Mucosa of gallbladder (tissue), 1 donor: ENCODE measurements at regions not wholly inside any gene's neighbourhood (a gene's known extent, or its start where the extent isn't known, plus 50 kb on each side); places are given as distances from the start of the nearest gene placed in this dataset.

ENCODE experiments used
- DNase-seq: peaks from one replicate; pipeline ENCODE4 v3.0.0-alpha.2; 2020; ENCODE audit warnings: low spot score
- donor health status: DM: no; HTN: no; CAD: no.

DNA sequence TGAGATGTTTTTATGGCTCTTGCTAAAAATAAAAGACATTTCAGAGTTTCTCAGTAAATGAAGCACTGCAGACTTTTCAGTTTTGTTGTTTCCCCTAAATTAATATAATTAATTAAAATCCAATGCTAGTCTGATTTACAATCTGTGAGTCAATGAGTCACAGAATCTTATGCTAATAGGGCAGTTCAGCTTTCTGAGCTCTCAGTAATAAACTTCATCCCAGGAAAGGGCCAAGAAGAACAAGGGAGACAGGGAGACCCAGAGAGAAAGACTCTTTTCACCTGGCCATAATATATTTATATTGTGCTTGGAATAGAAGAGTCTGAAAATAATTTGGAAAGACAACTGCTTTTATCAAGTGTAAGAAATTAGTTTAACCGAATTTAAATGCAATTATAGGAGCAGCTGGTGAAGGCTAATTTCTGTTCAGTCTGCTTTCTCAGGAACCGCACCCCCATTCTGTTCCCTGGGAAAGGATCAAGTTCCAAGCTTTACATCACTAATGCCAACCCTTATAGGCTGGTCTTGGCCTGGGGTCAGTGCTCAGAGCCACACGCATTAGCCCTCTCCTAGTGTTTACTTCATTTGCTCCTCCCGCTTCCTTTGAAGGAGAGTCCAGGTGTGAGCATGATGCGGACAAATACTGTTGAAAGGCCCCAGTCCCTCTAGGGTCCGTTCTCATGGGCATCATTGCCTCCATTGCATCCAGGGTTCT lies 145.6 kb downstream of the ZBTB18 start:
- no peak for DNase-seq

GRCh38 chr1:244197851-244198375 lies 146.8 kb downstream of the ZBTB18 start:
- no peak for DNase-seq

GRCh38 chr1:244199902-244200301 lies 148.8 kb downstream of the ZBTB18 start:
- DNase-seq = no peak

DNA sequence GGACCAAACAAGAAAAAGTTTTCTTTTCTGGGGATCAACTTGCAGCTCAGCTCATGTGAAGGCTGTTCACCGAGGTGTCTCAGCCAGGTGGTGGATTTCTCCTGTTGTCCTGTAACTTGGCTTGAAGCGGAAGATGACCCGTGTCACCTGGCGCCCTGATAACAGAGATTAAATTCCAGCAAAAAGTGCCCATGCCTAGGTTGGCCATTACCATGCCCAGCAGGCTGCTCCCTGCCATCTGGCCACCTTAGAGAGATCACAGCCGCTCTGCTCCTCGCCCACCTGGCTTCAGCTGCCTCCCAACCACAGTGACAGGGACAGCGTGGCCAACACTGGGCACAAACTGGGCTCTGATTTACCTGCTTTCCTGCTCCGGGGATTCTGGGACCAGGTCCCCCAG lies 149.5 kb downstream of the ZBTB18 start:
- no peak for DNase-seq

DNA sequence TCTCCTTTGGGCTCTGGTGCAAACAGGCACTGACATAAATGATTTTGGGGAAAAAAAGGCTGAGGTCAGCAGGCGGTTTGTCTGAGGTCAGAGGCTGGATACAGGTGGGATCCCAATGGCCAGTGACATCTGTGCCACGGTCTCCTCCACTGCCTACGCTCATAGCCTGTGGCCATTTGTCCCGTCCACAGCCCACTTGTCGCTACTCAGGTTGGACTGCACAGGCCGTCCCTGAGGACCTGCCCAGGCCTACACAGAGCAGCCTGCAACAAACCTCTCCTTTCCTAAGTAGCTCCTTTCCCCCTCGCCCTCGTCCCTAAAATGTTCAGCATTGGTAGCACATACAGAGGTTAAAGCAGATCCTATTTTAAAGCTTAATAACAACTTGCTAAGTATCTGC lies 150.7 kb downstream of the ZBTB18 start:
- DNase-seq = no peak

DNA sequence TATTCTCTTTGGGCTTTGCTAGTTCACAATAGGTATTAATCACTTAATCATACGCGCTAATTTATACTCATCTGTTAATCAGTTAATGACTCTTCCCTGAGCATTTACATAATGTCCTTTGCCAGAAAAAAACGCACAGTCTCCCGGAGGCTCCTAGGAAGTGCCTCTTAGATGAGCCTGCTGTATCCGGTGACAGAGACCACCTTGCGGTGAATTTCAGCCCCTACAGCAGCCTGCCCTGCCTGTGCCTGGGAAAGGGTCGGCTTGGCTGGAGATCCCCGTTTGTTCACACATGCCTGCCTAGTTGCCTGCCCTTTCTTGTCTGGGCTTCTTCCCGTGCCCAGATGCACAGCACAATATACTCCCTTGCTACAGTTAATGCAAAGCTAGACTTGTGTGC lies 152.9 kb downstream of the ZBTB18 start:
- DNase-seq = no peak

DNA sequence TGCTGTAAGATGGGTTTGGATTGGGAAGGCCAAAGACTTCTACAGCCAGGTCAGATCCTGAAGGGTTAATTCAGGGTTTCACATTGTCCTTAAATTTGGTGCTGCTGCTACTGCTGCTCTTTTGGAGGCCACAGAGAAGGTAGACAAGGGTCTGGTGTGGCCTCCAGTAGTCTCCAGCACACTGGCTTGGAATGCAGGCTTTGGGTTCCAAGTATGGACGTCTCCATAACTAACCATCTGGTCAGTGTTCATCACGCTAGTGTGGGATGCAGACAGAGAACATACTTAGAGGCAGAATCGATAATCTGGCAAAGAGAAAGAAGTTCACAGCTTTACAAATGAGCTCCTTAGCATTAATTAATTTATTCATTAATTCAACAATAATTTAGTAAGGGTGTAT lies 154.1 kb downstream of the ZBTB18 start:
- no peak for DNase-seq

- no peak for DNase-seq
These were observed 154.8 kb downstream of the ZBTB18 start for GRCh38 chr1:244205906-244206305.

DNA sequence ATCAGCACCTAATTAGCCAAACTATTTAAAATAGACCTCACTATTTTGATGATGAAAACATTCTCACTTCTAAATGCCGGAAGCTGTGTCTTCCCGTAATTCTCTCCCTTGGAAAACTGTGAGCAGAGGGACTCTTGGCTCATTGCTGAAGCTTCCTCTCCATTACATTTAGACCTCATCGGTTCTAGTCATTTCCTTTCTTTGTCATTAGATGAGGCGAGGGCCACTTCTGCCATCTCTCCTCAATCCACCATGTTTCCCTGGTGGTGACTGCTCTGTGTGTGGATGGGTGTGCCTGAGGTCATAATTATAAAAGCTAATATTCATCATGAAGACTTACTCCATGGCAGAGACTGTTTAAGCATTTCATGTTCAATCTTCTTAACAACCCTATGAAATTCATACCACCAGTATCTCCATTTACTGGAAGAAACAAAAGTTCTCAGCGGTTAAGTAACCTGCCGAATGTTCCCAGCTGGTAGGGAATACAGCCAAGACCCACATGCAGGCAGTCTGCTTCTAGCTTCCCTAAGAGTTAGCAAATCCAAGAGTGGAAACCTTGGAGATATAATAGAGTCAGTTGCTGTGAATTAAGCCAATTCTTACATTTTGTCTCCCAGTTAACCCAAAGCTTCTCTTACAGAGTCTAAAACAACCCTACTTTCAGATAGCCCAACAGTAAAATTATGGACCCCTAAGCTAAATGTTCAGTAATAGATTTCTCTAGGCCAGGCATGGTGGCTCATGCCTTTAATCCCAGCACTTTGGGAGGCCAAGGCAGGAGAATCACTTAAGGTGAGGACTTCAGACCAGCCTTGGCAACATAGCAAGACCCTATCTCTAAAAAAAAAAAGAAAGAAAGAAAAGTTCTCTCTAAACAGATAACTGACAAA lies 156.2 kb downstream of the ZBTB18 start:
- no peak for DNase-seq

GRCh38 chr1:244207935-244208244 lies 156.8 kb downstream of the ZBTB18 start:
- DNase-seq = no peak

GRCh38 chr1:244209955-244210354 lies 158.9 kb downstream of the ZBTB18 start:
- no peak for DNase-seq

DNA sequence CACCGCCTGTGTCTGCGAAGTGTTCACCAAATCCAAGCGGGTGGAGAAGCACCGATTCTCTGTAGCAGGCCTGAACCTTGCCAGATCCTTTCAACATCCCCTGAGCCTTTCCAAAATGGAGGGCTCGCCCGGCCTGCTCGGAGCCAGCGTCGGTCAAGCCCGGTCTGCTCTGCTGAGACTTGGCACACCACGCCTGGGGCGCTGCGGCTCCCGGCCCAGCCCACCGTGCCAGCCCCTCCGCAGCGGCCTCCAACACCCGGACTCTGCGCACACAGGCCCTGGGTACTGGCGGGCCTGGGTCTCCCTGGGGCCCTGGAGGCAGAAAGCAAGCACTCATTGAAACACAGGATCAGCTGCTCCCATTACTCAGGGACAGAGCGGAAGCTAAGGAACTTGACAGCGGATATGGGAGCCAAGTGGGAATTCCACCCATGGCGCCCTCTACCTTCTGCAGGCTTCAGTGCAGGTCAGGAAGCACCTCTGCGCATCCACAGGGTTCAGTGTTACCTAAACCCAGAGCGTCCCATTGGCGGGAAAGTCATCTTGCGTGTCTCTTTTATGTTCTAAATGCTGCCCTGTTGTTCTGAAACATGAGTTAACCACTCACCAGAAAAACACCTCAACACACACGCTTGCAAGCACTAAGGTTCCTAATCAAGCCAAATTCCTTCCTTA lies 159.9 kb downstream of the ZBTB18 start:
- DNase-seq = no peak

DNA sequence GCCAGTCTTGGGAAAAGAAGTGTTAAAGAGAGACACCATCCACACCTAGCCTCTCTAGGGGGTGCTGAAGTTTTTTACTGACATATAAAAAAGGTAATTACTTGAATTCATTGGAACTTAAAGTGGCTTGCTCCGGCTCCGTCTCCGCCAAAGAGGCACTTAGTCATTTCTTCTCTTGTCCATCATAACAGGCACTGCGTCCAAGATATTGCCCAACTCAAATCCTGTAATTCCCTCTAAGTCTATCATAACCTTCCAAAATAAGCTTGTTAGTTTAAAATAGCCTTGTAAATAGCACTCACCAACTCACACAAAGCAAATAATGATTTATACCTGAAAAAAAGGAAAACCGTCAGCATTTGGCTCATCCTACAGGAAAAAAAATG lies 160.5 kb downstream of the ZBTB18 start:
- no peak for DNase-seq

DNA sequence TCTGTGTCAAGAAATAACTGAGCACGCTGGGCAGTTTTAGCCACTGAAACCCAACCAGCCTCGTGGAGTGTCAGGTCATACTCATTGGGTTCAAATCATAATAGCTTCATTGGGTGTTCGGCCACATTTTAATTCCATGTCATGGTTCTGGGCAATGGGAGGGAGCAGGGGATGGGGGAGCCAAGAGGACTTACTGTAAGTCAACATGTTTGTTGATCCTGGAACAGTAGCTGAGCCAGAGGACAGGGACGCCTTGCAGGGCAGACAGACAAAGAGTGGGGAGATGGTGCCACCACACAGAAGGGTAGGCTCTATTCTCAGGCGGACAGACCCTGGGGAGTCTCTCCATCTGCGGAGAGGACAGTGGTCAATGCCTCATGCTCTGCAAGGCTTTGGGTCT lies 161.1 kb downstream of the ZBTB18 start:
- DNase-seq = no peak

DNA sequence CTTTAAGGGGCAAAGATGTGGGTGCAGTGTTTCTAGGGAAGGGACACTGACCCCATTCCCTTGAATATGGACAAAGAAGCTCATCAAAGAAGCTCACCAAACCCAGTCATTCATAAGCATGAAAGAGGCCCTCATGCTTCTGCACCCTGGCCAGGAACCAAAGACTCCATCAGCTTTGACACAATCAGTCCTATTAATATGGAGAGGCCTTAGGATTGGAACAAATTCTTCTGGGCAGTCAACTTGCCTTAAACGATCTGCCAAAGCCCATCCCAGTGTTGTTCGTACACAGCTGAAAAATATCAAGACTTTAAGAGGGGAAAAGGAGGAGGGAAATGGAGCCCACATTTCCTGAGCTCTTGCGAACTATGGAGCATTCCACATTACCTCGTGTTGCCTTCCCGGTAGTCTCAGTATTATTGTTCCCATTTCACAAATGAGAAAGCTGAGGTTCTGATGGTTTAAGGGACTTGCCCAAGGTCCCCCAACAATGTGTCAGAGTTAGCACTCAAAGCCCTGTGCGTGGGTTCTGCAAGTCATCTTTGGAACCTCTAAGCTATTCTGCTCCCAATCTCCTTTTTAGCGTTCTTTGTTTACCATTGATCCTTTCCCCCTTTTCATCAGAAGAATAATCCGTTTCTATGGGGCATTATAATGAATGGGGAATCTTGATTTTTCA lies 161.9 kb downstream of the ZBTB18 start:
- DNase-seq = no peak

DNA sequence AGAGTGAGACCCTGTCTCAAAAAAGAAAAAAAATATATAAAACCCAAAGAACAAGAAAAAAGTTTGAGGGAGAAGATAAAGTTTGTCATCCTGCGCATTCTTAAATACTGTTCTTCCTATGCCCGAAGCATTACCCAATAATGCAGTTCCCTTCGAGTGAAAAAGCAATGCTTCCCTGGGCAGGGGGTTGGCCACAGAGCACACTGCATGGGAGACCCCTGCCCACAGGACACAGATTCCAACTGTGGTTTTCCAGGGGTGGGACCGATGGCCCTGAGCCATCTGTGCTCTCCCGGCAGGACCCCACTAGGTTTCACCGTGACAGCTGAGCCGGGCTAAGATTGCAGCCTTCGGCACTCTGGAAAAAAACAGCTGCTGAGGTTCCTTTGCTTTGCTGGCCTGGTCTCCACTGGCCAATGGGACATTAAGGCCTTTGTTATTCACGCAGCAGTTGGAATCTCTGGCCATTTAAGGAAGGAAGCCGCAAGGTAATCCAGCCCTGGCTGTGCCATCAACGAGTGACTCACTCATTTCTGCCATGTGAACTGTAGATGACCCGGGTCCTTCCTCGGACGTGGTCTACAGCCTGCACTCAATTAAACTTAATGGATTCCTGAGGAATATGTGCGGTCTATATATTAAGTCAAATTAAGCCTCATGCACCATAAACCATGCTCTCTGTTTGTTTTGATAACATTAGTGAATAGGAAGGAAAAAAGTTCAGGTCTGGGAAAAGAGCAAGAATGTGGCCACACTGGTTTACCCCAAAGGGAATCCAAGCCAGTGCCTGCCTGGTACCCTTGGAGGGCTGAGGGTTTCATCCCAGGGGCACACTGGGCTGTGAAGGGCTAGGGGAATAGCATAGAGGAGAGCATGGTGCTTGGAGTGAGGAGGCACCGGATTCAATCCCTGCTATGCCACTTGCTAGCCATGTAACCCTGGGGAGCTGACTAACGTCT lies 163.2 kb downstream of the ZBTB18 start:
- no peak for DNase-seq

- DNase-seq = no peak
These were observed 165.8 kb downstream of the ZBTB18 start for GRCh38 chr1:244216836-244217235.

DNA sequence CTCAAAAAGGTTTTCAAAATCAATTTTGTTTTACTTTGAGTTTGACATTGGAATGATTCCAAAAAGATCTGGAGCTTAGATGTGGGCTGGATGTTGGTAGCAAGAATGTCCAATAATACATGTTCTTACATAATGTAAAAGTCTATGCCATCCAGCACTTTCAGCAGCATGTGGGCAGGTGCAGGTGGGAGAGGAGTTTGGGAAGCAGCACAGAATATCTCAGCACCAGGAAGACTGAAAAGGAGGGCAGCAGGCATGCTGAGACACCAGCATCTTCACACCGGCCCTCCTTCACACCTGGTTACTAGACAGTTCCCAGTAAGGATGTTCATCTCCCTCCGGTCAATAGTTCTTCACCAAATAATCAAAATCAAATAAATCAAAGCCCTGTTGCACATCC lies 166.6 kb downstream of the ZBTB18 start:
- DNase-seq = no peak

GRCh38 chr1:244218220-244218619 lies 167.1 kb downstream of the ZBTB18 start:
- DNase-seq = no peak

GRCh38 chr1:244219149-244219548 lies 168.1 kb downstream of the ZBTB18 start:
- DNase-seq = no peak

DNA sequence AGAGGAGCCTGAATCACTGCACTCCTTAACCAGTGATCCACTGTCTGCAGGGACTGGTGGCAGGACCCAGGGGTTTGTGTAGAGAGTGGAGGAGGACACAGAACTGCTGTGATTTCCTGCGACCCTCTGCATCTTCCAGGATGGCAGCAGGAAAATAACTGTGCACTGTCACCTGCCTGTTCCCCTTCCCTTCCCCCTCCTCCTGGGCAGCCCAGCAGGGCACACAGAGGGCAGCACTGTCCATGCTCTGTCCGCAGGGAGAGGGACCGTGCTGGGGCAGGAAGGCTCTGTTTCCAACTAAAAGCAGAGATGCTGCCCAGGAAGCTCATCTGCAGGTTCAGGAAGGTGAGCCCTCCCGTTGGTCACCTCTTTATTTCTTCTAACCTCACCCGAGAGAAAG lies 168.7 kb downstream of the ZBTB18 start:
- no peak for DNase-seq
